SK-N-MC (cell line): ENCODE measurements at regions not wholly inside any gene's neighbourhood (a gene's known extent, or its start where the extent isn't known, plus 50 kb on each side); places are given as distances from the start of the nearest gene placed in this dataset.

Source experiments
- EZH2 ChIP-seq: fragments of 200-600 bp; sonication (generic); IDR thresholded peaks from one replicate; pipeline ENCODE4 v1.6.1; 2017; ENCODE audit warnings: antibody characterized with exemption
- FOXP2 ChIP-seq: optimal IDR thresholded peaks from 2 replicates; pipeline ENCODE3; 2011; ENCODE audit warnings: mild to moderate bottlenecking, moderate library complexity; ENCODE audit not compliant: insufficient read depth; ENCODE audit errors: extremely low read length, control extremely low read depth

DNA sequence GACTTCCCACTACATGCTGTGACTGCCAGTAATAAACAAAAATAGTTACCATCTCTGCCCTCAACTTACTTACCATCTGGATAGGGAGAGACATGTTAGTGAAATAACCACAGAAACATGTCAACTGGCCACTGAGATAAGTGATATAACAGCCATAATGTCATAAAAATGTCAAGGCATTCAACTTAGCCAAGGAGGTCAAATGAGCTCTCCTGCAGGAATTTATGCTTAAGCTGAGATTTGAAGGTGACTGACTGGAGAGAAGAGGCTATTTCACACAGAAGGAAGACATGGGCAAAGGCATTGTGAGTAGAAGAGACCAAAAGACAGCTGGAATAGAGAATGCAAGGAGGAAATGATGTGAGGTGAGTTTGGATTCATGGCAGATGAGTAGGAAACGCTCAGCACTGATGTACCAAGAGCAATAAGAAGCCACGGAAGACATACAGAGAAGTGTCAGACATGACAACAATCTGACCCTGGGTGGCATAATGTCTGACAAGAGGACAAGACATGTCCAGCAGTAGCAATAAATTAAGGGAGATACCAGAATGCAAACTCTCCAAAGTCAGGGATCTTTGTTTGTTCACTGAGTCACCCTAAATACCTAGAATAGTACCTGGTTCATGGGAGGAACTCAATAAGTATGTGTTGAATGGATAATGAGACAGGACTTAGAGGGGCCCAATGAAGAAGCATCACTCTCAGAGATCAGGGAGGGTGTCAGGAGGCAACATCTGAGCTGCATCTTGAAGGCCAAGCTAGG is 318.8 kb downstream of the ACTL7B start:
- TF ChIP-seq FOXP2 (no peak), EZH2 (no peak)
